ENCODE measurements at regions not wholly inside any gene's neighbourhood (a gene's known extent, or its start where the extent isn't known, plus 50 kb on each side); places are given as distances from the start of the nearest gene placed in this dataset.

GRCh38 chr1:87733386-87733785, 404.7 kb downstream of the LMO4 start:
- DNase-seq = no peak

- DNase-seq = no peak
Observed at GRCh38 chr1:87735750-87736149, 407.1 kb downstream of the LMO4 start.

- no peak for DNase-seq
Observed at GRCh38 chr1:87739141-87739540, 410.5 kb downstream of the LMO4 start.

GRCh38 chr1:87739704-87740103, 411.0 kb downstream of the LMO4 start:
- DNase-seq = peak; percentile 16

- DNase-seq = no peak
Observed at GRCh38 chr1:87743256-87743655, 414.6 kb downstream of the LMO4 start.

GRCh38 chr1:87744056-87744455, 415.4 kb downstream of the LMO4 start:
- DNase-seq = no peak

GRCh38 chr1:87744763-87745162, 416.1 kb downstream of the LMO4 start:
- no peak for DNase-seq

- peak; percentile 43 for DNase-seq
Observed at GRCh38 chr1:87753366-87753765, 424.7 kb downstream of the LMO4 start.

GRCh38 chr1:87754139-87754538, 425.5 kb downstream of the LMO4 start:
- DNase-seq = peak; percentile 92

- no peak for DNase-seq
Observed at GRCh38 chr1:87757676-87758075, 429.0 kb downstream of the LMO4 start.

- DNase-seq = no peak
Observed at GRCh38 chr1:87759421-87760087, 430.9 kb downstream of the LMO4 start.

- no peak for DNase-seq
Observed at GRCh38 chr1:87760155-87760554, 431.5 kb downstream of the LMO4 start.

GRCh38 chr1:87760654-87761053, 432.0 kb downstream of the LMO4 start:
- no peak for DNase-seq

- peak; percentile 5 for DNase-seq
Observed at GRCh38 chr1:87763483-87763882, 434.8 kb downstream of the LMO4 start.

- DNase-seq = no peak
Observed at GRCh38 chr1:87765057-87765680, 436.5 kb downstream of the LMO4 start.

GRCh38 chr1:87765681-87766070, 437.0 kb downstream of the LMO4 start:
- no peak for DNase-seq

- DNase-seq = no peak
Observed at GRCh38 chr1:87766737-87767136, 438.1 kb downstream of the LMO4 start.

GRCh38 chr1:87778896-87779295, 450.2 kb downstream of the LMO4 start:
- DNase-seq = no peak

GRCh38 chr1:87781554-87781953, 452.9 kb downstream of the LMO4 start:
- DNase-seq = no peak

GRCh38 chr1:87783315-87783714, 454.6 kb downstream of the LMO4 start:
- DNase-seq = no peak

GRCh38 chr1:87785386-87785785, 456.7 kb downstream of the LMO4 start:
- no peak for DNase-seq

GRCh38 chr1:87786229-87786628, 457.5 kb downstream of the LMO4 start:
- DNase-seq = no peak

- DNase-seq = peak; percentile 91
Observed at GRCh38 chr1:87786861-87787545, 458.3 kb downstream of the LMO4 start.

- DNase-seq = peak; percentile 26
Observed at GRCh38 chr1:87787551-87787950, 458.9 kb downstream of the LMO4 start.

All from OCI-M1 (cell line).